ENCODE measurements at regions not wholly inside any gene's neighbourhood (a gene's known extent, or its start where the extent isn't known, plus 50 kb on each side); places are given as distances from the start of the nearest gene placed in this dataset.
A peak's percentile ranks its signal among the peaks of the same experiment; 100 is the strongest.

GRCh38 chr16:63481060-63481459 lies 1444.8 kb upstream of the CDH8 start:
- no peak overlapping the region for H3K27ac ChIP-seq
- TF ChIP-seq ZFX (IDR thresholded peaks at IDR 0.05) (no peak), CTCF (conservative IDR thresholded peaks at IDR 0.05) (no peak)

- H3K27ac ChIP-seq: no peak overlapping the region
- TF ChIP-seq ZFX (IDR thresholded peaks at IDR 0.05) (no peak), CTCF (conservative IDR thresholded peaks at IDR 0.05) (no peak)
These were observed 1437.5 kb upstream of the CDH8 start for GRCh38 chr16:63473725-63474124.

- H3K27ac ChIP-seq: no peak overlapping the region
- TF ChIP-seq CTCF (conservative IDR thresholded peaks at IDR 0.05) (no peak), ZFX (IDR thresholded peaks at IDR 0.05) (no peak)
These were observed 1431.3 kb upstream of the CDH8 start for GRCh38 chr16:63467513-63467912.

- TF ChIP-seq ZFX (IDR thresholded peaks at IDR 0.05): no peak
- no peak for TF ChIP-seq CTCF (conservative IDR thresholded peaks at IDR 0.05)
- no peak overlapping the region for H3K27ac ChIP-seq
These were observed 1426.1 kb upstream of the CDH8 start for GRCh38 chr16:63462316-63462715.

GRCh38 chr16:63461248-63461841 lies 1425.1 kb upstream of the CDH8 start:
- H3K27ac ChIP-seq: no peak overlapping the region
- TF ChIP-seq CTCF (conservative IDR thresholded peaks at IDR 0.05) (peak; percentile 48), ZFX (IDR thresholded peaks at IDR 0.05) (no peak)

- TF ChIP-seq ZFX (IDR thresholded peaks at IDR 0.05): no peak
- no peak for TF ChIP-seq CTCF (conservative IDR thresholded peaks at IDR 0.05)
These were observed 1422.6 kb upstream of the CDH8 start for GRCh38 chr16:63458846-63459245.

GRCh38 chr16:63457869-63458268 lies 1421.6 kb upstream of the CDH8 start:
- H3K27ac ChIP-seq: no peak overlapping the region
- TF ChIP-seq CTCF (conservative IDR thresholded peaks at IDR 0.05): no peak
- TF ChIP-seq ZFX (IDR thresholded peaks at IDR 0.05): no peak

More at GRCh38 chr16:63458846-63459245, 1422.6 kb upstream of the CDH8 start:
- no peak overlapping the region for H3K27ac ChIP-seq

Data from C4-2B (cell line).